Mononuclear cell (primary cell): ENCODE measurements at regions not wholly inside any gene's neighbourhood (a gene's known extent, or its start where the extent isn't known, plus 50 kb on each side); places are given as distances from the start of the nearest gene placed in this dataset.

Source experiments
- H3K27me3 ChIP-seq: 2 replicates; pipeline ENCODE4 v1.6.0; 2011; ENCODE audit warnings: low read length, control low read depth; ENCODE audit not compliant: insufficient read depth
- H3K4me1 ChIP-seq: 2 replicates; pipeline ENCODE4 v1.5.1; 2011; ENCODE audit warnings: mild to moderate bottlenecking, low read length, control low read depth; ENCODE audit not compliant: insufficient read depth
- H3K4me3 ChIP-seq: 2 replicates; pipeline ENCODE4 v1.5.1; 2011; ENCODE audit warnings: mild to moderate bottlenecking, low read length, moderate library complexity
- H3K9me3 ChIP-seq: 2 replicates; pipeline ENCODE4 v1.5.1; 2011; ENCODE audit warnings: low read depth, mild to moderate bottlenecking, control low read depth, low read length

- Histone ChIP-seq H3K4me1 (peaks cover 52% of the 10 kb centered on the region), H3K9me3 (no peaks in the 10 kb centered on the region), H3K27me3 (no peaks in the 10 kb centered on the region), H3K4me3 (no peak overlapping the region)
Measured at GRCh38 chr15:66912001-66912400, 153.4 kb upstream of the SMAD3 start.

- Histone ChIP-seq H3K4me3 (no peak overlapping the region), H3K27me3 (no peaks in the 10 kb centered on the region), H3K9me3 (no peaks in the 10 kb centered on the region), H3K4me1 (peaks cover 47% of the 10 kb centered on the region)
Measured at GRCh38 chr15:66912441-66912840, 153.0 kb upstream of the SMAD3 start.

- Histone ChIP-seq H3K4me3 (no peak overlapping the region), H3K9me3 (peaks cover 5% of the 10 kb centered on the region), H3K27me3 (no peaks in the 10 kb centered on the region), H3K4me1 (peaks cover 15% of the 10 kb centered on the region)
Measured at GRCh38 chr15:66917904-66918448, 147.4 kb upstream of the SMAD3 start.

DNA sequence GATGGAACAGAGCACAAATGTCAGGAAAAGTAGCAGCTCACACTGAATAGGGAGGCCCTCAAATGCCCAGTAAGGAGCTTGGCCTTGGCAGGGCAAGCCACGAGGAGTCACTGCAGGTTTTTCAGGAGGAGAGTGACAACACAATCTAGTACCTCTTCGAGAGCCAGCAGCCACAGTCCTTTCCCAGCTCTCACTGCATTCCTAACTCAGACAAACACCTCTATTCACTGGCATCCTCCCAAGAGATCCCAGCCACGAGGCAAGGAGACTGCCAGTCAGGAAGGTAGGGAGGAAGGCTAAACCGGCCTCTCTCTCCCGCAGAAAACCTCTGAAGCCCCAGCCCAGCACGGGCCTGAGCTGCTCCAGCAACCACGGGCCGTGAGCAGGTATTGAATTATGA, 146.0 kb upstream of the SMAD3 start:
- Histone ChIP-seq H3K27me3 (no peaks in the 10 kb centered on the region), H3K4me1 (peaks cover 15% of the 10 kb centered on the region), H3K4me3 (no peak overlapping the region), H3K9me3 (peaks cover 6% of the 10 kb centered on the region)

- Histone ChIP-seq H3K4me1 (peaks cover 15% of the 10 kb centered on the region), H3K9me3 (peaks cover 6% of the 10 kb centered on the region), H3K4me3 (no peak overlapping the region), H3K27me3 (no peaks in the 10 kb centered on the region)
Measured at GRCh38 chr15:66921319-66921915, 144.0 kb upstream of the SMAD3 start.

- Histone ChIP-seq H3K4me1 (peaks cover 15% of the 10 kb centered on the region), H3K27me3 (no peaks in the 10 kb centered on the region), H3K4me3 (no peak overlapping the region), H3K9me3 (peaks cover 6% of the 10 kb centered on the region)
Measured at GRCh38 chr15:66922608-66923007, 142.8 kb upstream of the SMAD3 start.

DNA sequence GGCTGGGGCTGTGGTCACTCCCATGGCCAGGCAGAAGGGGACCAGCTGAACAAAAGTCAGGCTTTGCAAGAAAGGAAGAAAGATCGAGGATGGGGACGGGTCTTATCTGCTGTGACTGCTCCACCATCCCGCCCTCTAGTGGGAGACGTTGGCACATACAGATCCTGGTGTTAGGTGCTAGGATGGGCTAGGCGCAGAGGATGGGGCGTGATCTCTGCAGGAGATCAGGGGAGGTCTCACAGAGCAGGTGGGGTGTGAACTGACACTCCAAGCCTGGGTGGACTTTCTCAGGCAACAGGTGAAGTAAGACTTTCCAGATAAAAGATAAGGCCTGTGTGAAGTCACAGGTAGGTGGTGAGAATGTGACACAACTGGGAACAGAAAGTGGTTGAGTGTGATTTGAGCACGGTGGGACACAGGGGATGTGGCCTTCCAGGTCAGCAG, 141.9 kb upstream of the SMAD3 start:
- Histone ChIP-seq H3K9me3 (peaks cover 6% of the 10 kb centered on the region), H3K4me3 (no peak overlapping the region), H3K27me3 (no peaks in the 10 kb centered on the region), H3K4me1 (peaks cover 15% of the 10 kb centered on the region)

DNA sequence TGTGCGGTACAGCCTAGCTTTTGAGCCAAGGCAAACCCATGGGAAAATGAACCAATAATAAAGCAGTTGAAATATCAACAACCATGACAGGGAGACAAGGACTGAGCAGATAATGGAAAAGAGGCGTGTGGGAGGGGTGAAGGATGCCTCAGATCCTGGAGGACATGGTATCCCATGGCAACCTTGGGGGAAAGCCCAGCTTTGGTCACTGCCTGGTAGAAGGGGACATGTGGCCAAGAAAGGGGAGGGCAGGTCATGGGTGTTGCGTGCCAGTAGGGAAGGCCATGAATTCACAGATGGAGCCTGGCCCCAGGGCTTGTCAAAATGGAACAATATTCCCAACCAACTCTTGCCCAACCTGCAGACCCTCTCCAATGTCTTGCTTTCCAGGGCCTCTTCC, 140.5 kb upstream of the SMAD3 start:
- Histone ChIP-seq H3K27me3 (no peaks in the 10 kb centered on the region), H3K9me3 (peaks cover 6% of the 10 kb centered on the region), H3K4me1 (peaks cover 15% of the 10 kb centered on the region), H3K4me3 (no peak overlapping the region)

GRCh38 chr15:66925721-66926120, 139.7 kb upstream of the SMAD3 start:
- H3K9me3 ChIP-seq = peaks cover 6% of the 10 kb centered on the region
- no peaks in the 10 kb centered on the region for H3K27me3 ChIP-seq
- H3K4me1 ChIP-seq = peaks cover 13% of the 10 kb centered on the region
- H3K4me3 ChIP-seq = no peak overlapping the region

DNA sequence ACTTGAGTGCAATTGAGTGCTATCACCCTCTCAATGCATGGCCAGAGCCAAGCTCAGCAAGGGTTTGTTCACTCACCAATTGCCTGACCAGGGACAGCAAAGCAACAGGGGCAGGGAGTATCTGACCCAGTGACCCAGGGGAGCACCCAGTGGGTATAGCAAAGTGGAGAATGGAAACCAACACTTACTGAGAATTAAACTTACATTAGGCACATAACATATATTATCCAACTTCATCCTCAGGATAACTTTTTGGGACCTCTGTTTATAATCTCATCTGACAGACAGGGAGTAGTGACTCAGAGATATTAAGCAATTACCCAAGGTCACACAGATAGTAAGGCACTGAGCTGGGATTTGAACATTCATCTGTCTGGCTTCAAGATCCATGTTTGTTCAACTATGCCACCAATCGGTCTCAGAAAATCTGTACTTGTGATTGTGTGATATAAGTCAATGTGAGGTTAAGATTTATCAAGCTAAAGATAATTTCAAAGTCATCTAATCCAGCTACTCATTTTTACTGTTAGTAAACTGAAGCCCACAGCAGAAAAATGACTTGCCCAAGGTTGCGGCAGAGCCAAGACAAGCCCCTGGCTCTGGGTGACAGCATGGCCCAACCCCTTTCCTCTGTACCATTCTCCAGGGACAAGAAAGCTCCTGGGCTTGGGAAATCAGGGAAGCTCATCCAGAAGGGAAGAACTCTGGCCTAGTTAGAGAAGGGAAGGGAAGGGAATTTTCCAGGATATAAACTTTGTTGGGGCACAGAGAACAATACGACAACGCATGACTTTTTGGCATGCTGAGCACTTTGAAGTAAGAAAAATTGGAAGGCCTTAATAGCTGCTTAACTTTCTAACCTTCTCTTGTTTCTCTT, 138.0 kb upstream of the SMAD3 start:
- H3K27me3 ChIP-seq = no peaks in the 10 kb centered on the region
- H3K4me3 ChIP-seq = no peak overlapping the region
- peaks cover 6% of the 10 kb centered on the region for H3K9me3 ChIP-seq
- no peaks in the 10 kb centered on the region for H3K4me1 ChIP-seq

GRCh38 chr15:66928101-66928500, 137.3 kb upstream of the SMAD3 start:
- H3K4me3 ChIP-seq = no peak overlapping the region

DNA sequence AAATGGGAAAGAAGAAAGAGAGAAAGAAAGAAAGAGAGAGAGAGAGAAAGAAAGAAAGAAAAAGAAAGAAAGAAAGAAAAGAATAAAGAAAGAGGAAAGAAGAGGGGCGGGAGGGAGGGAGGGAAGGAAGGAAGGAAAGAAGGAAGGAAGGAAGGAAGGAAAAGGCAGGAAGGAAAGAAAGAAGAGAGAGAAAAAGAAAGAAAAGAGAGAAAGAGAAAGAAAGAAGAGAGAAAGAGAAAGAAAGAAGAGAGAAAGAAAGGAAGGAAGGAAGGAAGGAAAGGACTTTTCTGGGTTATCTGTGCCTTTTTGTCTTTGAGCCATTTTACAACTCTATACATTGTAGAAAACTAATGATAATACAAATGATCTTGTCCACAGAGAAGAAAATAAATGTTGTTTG, 136.6 kb upstream of the SMAD3 start:
- no peaks in the 10 kb centered on the region for H3K27me3 ChIP-seq
- H3K9me3 ChIP-seq = no peaks in the 10 kb centered on the region
- no peak overlapping the region for H3K4me3 ChIP-seq
- no peaks in the 10 kb centered on the region for H3K4me1 ChIP-seq

More at GRCh38 chr15:66928101-66928500, 137.3 kb upstream of the SMAD3 start:
- Histone ChIP-seq H3K9me3 (no peaks in the 10 kb centered on the region), H3K4me1 (no peaks in the 10 kb centered on the region), H3K27me3 (no peaks in the 10 kb centered on the region)

- Histone ChIP-seq H3K9me3 (no peaks in the 10 kb centered on the region), H3K4me3 (no peak overlapping the region), H3K4me1 (no peaks in the 10 kb centered on the region), H3K27me3 (no peaks in the 10 kb centered on the region)
Measured at GRCh38 chr15:66929843-66930402, 135.5 kb upstream of the SMAD3 start.

DNA sequence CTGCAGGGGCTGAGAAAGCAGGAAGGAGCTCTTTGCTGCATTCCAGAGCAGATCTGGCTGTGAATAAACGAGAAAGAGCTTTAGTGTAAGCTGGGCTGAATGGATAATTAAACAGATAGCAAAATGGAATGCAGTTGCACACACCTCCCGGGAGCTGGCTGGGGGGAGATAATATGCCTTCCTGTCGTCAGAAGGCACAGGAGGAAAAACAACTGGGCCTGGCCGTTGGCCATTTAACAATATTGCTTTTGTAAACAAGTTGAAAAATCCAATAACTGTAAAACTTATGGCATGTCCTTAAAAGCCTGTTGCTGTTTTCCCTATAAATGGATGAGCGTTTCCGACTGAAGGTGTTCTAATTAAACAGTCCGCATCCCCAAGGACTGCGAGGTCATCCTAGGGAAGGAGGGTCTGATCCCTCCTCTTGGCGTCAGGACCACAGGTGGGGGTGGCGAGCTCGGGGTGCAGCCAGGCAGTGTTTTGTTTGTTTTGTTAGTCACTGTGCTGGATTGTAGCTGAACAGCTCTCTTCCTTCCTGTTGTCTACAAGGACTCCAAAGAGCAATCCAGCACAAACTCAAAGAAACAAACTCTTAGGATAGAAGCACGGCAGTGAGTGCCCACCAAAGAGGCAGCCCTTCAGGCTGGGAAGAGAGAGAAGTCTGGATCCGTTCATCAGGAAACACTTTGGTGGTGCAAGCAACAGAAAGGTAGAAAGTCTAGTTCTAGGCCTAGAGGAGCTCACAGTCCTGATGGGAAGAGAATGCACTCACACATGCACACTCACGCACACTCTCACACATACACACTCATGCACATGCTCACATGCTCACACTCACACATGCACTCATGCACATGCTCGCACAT, 133.4 kb upstream of the SMAD3 start:
- H3K27me3 ChIP-seq = no peaks in the 10 kb centered on the region
- H3K4me3 ChIP-seq = no peak overlapping the region
- H3K4me1 ChIP-seq = no peaks in the 10 kb centered on the region
- H3K9me3 ChIP-seq = no peaks in the 10 kb centered on the region
